Loucy (cell line): ENCODE measurements at regions not wholly inside any gene's neighbourhood (a gene's known extent, or its start where the extent isn't known, plus 50 kb on each side); places are given as distances from the start of the nearest gene placed in this dataset.

Source experiments
- CTCF ChIP-seq: fragments of 200-600 bp; sonication (generic); conservative IDR thresholded peaks from 2 replicates; pipeline ENCODE4 v1.5.1; 2014; ENCODE audit warnings: mild to moderate bottlenecking, antibody characterized with exemption, low read length
- EZH2phosphoT487 ChIP-seq: fragments of 200-600 bp; IDR thresholded peaks from 2 replicates; pipeline ENCODE4 v1.6.1; 2018; ENCODE audit warnings: antibody characterized with exemption, mild to moderate bottlenecking, moderate library complexity, borderline replicate concordance

- TF ChIP-seq CTCF (no peak), EZH2phosphoT487 (no peak)
Observed at GRCh38 chr5:107770051-107770450, 99.3 kb upstream of the EFNA5 start.
